Esophagus muscularis mucosa (tissue), 4 donors: ENCODE measurements at regions not wholly inside any gene's neighbourhood (a gene's known extent, or its start where the extent isn't known, plus 50 kb on each side); places are given as distances from the start of the nearest gene placed in this dataset.

ENCODE experiments used
- DNase-seq: peaks from one replicate; pipeline ENCODE4 v3.0.0-alpha.2; 2017; ENCODE audit errors: extremely low spot score
- H3K27ac ChIP-seq, 4 donors: fragments of 200-600 bp; sonication (generic); replicated peaks in 1 of 4; 1 replicate in 3 of 4; 2 replicates in 1 of 4; pipeline ENCODE4 v1.5.1; 2016 to 2019; ENCODE audit warnings: mild to moderate bottlenecking in 1 of 4
- H3K27me3 ChIP-seq, 4 donors: fragments of 200-600 bp; sonication (generic); one replicate each; pipeline versions ENCODE4 v1.5.1 to v1.6.0; 2016 to 2019
- H3K36me3 ChIP-seq, 4 donors: fragments of 200-600 bp; sonication (generic); one replicate each; pipeline ENCODE4 v1.5.1; 2016 to 2019
- H3K4me1 ChIP-seq, 4 donors: fragments of 200-600 bp; sonication (generic); one replicate each; pipeline ENCODE4 v1.5.1; 2016 to 2019
- H3K4me3 ChIP-seq, 4 donors: fragments of 200-600 bp; sonication (generic); 1 replicate in 2 of 4; 2 replicates in 2 of 4; pipeline ENCODE4 v1.5.1; 2016 to 2019; ENCODE audit warnings: mild to moderate bottlenecking in 4 of 4, moderate library complexity in 1 of 4
- H3K9me3 ChIP-seq, 4 donors: fragments of 200-600 bp; sonication (generic); 1 replicate in 3 of 4; 2 replicates in 1 of 4; pipeline ENCODE4 v1.5.1; 2016 to 2019
- CTCF ChIP-seq, 3 experiments: fragments of 200-600 bp in 2 of 3; fragments of 450-650 bp in 1 of 3; sonication (generic) in 2 of 3; IDR thresholded peaks; one replicate each; pipeline ENCODE4 v1.5.1; 2017 to 2019; ENCODE audit warnings: antibody characterized with exemption in 3 of 3, mild to moderate bottlenecking in 2 of 3, moderate library complexity in 1 of 3
- EP300 ChIP-seq: sonication (generic); formaldehyde crosslinking; IDR thresholded peaks from one replicate; pipeline ENCODE4 v1.6.1; 2017; ENCODE audit warnings: antibody characterized with exemption
- POLR2A ChIP-seq: fragments of 450-650 bp; IDR thresholded peaks from one replicate; pipeline ENCODE4 v1.6.1; 2017; ENCODE audit warnings: antibody characterized with exemption, moderate library complexity, mild to moderate bottlenecking, low read depth
- POLR2AphosphoS5 ChIP-seq, 2 donors: sonication (generic); formaldehyde crosslinking; IDR thresholded peaks; one replicate each; pipeline ENCODE4 v1.6.1; 2017; ENCODE audit warnings: antibody characterized with exemption in 2 of 2
- WGBS: methylation state at CpG from one replicate; pipeline ENCODE4 v1.1.5; 2018; 5-methylcytosine and 5-hydroxymethylcytosine counted together
- intact Hi-C: fragments of 100-400 bp; cut with DNase I; formaldehyde crosslinking; loops from one replicate; pipeline ENCODE4 v1.15.1; 2023

GRCh38 chr16:64468515-64469090, 653.3 kb downstream of the CDH11 start:
- WGBS, result 67% methylated on average over 1 of the region's 1 CpG
- intact Hi-C loops, result no loop called here
- Histone ChIP-seq H3K27me3 (no peaks in the 10 kb centered on the region), H3K4me3 (no peak overlapping the region), H3K27ac (no peak overlapping the region), H3K4me1 (peaks cover 3 to 7% (median 5%) of the 10 kb centered on the region in 4 donors), H3K9me3 (no peaks in the 10 kb centered on the region), H3K36me3 (no peaks in the 10 kb centered on the region)
- DNase-seq, result no peak
- TF ChIP-seq POLR2AphosphoS5 (IDR thresholded peaks at IDR 0.05), result no peak

GRCh38 chr16:64459821-64460220, 662.0 kb downstream of the CDH11 start:
- no peak for TF ChIP-seq POLR2A
- no peak for TF ChIP-seq EP300
- no peak for TF ChIP-seq POLR2AphosphoS5 (IDR thresholded peaks at IDR 0.05)
- DNase-seq, result no peak
- no peaks in the 10 kb centered on the region for H3K9me3 ChIP-seq
- WGBS, result 0% methylated on average over 1 of the region's 1 CpG
- no peaks in the 10 kb centered on the region for H3K36me3 ChIP-seq
- intact Hi-C loops, result no loop called here
- H3K27ac ChIP-seq, result no peak overlapping the region
- H3K4me3 ChIP-seq, result no peak overlapping the region
- peaks cover 0 to 7% (median 2%) of the 10 kb centered on the region in 4 donors for H3K4me1 ChIP-seq
- no peaks in the 10 kb centered on the region for H3K27me3 ChIP-seq

- intact Hi-C loops, result no loop called here
- no peak overlapping the region for H3K27ac ChIP-seq
- no peak for DNase-seq
- H3K4me3 ChIP-seq, result no peak overlapping the region
- peaks cover 0 to 7% (median 2%) of the 10 kb centered on the region in 4 donors for H3K4me1 ChIP-seq
- H3K36me3 ChIP-seq, result no peaks in the 10 kb centered on the region
- H3K9me3 ChIP-seq, result no peaks in the 10 kb centered on the region
- WGBS, result 98% methylated on average over 2 of the region's 2 CpGs
- no peaks in the 10 kb centered on the region for H3K27me3 ChIP-seq
- TF ChIP-seq CTCF (IDR thresholded peaks at IDR 0.05) (no peak), POLR2AphosphoS5 (IDR thresholded peaks at IDR 0.05) (no peak), POLR2A (no peak), EP300 (no peak)
Observed at GRCh38 chr16:64459402-64459801, 662.5 kb downstream of the CDH11 start.

DNA sequence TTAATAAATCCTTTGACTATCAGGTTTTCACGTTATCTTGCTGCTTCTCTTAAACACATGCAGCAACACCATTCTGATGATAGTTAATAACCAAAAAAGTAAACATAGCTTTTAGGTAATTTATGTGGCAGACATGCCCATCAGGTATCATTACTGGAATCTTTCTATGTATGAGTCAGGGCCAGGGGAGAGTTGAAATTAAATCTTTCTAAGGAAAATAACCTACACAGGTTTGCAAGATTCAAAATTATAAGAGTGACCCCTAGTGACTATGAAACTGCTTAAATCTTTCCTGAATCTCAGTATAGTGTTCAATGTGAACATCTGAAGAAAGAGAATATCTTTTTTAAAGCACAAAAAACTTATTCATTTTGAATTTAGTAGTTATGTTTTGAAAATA, 666.6 kb downstream of the CDH11 start:
- no peak for TF ChIP-seq POLR2AphosphoS5 (IDR thresholded peaks at IDR 0.05)
- TF ChIP-seq POLR2A, result no peak
- TF ChIP-seq CTCF (IDR thresholded peaks at IDR 0.05), result no peak
- Histone ChIP-seq H3K4me1 (peaks cover 0 to 7% (median 2%) of the 10 kb centered on the region in 4 donors), H3K9me3 (no peaks in the 10 kb centered on the region), H3K27me3 (no peaks in the 10 kb centered on the region), H3K27ac (no peak overlapping the region), H3K36me3 (no peaks in the 10 kb centered on the region), H3K4me3 (no peak overlapping the region)
- intact Hi-C loops, result no loop called here
- 82% methylated on average over 1 of the region's 1 CpG for WGBS
- no peak for DNase-seq

GRCh38 chr16:64453646-64454045, 668.2 kb downstream of the CDH11 start:
- no peak overlapping the region for H3K4me3 ChIP-seq
- no peak overlapping the region for H3K27ac ChIP-seq
- H3K36me3 ChIP-seq, result no peaks in the 10 kb centered on the region
- H3K4me1 ChIP-seq, result no peaks in the 10 kb centered on the region
- H3K9me3 ChIP-seq, result no peaks in the 10 kb centered on the region
- WGBS, result 65% methylated on average over 2 of the region's 2 CpGs
- no peak for DNase-seq
- intact Hi-C loops, result no loop called here
- TF ChIP-seq CTCF (IDR thresholded peaks at IDR 0.05) (no peak), POLR2AphosphoS5 (IDR thresholded peaks at IDR 0.05) (no peak), EP300 (no peak), POLR2A (no peak)
- H3K27me3 ChIP-seq, result no peaks in the 10 kb centered on the region

DNA sequence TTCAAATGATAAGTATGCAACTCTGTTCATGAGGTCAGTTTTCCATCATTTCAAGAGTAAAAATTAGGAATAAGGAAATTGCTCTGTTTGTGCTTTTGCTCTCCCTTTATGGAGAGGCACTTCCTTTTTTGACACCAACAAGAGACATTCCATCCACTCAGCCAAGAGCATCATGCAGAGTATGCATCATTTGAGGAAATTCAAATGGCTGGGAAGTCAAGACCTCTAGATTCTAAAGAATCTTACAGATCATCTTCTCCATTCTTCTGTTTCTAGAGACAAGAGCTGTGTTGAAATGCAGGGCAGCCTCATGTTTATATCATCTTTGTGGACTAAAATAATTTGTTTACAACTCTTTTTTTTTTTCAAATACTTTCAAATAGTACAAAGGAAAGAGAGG, 669.4 kb downstream of the CDH11 start:
- H3K27me3 ChIP-seq, result no peaks in the 10 kb centered on the region
- no peak overlapping the region for H3K4me3 ChIP-seq
- no peaks in the 10 kb centered on the region for H3K9me3 ChIP-seq
- no peak for DNase-seq
- no peak for TF ChIP-seq EP300
- no peak for TF ChIP-seq POLR2AphosphoS5 (IDR thresholded peaks at IDR 0.05)
- TF ChIP-seq CTCF (IDR thresholded peaks at IDR 0.05), result no peak
- no peaks in the 10 kb centered on the region for H3K36me3 ChIP-seq
- no peaks in the 10 kb centered on the region for H3K4me1 ChIP-seq
- intact Hi-C loops, result no loop called here
- no peak overlapping the region for H3K27ac ChIP-seq
